ENCODE measurements at regions not wholly inside any gene's neighbourhood (a gene's known extent, or its start where the extent isn't known, plus 50 kb on each side); places are given as distances from the start of the nearest gene placed in this dataset.

DNA sequence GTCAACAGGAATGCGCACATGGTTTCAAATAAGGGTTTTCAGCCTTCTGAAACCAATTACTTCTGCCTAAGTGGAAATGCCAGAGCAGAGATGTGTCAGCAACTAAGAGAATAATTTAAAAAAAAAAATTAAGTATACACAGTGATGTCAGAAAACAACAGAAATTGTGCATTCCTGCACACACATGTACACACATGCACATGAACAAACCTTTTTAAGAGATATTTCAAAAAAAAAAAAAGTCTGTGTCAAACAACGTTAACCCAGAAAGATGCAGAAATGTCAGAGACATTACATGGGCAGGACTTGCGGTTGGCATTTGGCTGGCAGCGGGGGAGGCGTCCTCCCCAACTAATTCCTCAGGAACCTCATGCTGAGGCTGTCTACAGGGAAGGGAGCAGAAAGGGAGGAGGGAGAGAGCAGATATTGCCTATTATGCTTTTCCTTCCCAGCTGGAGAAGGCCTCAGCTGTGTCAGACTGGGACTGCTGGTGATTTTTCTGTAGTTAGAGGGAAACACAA, 536.9 kb upstream of the WWC1 start:
- no peak for DNase-seq (ENCODE audit: low spot score)

DNA sequence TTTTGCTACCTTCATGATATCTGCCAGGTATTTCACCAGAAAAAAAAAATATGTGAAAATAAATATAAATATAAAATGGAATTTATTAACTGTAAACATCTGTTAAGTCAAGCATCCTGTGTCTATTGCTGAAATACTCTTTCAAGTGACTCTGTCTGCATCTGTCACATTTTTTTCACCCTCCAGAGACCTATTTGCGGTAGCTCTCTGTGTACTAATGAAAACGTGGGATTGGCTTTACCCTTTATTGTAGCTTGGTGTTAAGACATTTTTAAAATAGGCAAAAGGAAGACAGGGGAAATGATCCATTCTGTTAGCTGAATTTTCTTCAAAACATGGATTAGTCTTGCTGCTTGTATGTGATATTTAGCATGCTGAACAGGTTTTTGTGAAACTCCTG, 536.0 kb upstream of the WWC1 start:
- DNase-seq (ENCODE audit: low spot score), result no peak

- no peak for DNase-seq (ENCODE audit: low spot score)
Observed at GRCh38 chr5:167759057-167759821, 532.2 kb upstream of the WWC1 start.

GRCh38 chr5:167763772-167764171, 527.7 kb upstream of the WWC1 start:
- no peak for DNase-seq (ENCODE audit: low spot score)

DNA sequence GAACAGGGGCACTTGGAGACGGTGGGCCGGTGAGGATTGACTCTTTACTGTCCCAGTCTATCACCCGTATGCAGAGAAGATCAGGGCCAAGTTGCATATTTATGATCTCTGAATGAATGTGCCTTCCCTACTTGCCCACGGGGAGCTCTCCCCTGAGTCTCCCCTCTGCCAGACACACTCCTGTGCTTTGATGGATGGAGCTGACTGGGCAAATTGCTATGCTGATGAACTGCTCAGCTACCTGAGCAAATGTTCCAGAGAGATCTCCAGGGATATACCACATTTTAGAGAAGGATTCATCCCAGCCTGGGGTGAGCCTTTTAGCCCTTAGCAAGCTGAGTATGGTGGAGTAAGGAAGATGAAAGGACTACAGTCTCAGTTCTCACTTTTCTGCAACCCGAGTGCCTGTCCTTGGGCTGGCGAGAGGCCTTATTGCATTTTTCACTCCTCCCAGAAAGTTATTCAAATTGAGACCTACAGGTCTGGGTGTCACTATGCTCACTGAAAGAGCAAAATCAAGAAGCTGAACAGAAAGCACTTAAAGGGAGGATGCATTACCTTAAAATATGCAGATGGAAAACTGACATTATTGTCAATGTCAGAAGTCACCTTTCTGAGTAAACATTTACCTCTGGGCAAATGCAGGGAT, 526.7 kb upstream of the WWC1 start:
- no peak for DNase-seq (ENCODE audit: low spot score)

GRCh38 chr5:167765352-167765751, 526.1 kb upstream of the WWC1 start:
- DNase-seq (ENCODE audit: low spot score), result no peak

DNA sequence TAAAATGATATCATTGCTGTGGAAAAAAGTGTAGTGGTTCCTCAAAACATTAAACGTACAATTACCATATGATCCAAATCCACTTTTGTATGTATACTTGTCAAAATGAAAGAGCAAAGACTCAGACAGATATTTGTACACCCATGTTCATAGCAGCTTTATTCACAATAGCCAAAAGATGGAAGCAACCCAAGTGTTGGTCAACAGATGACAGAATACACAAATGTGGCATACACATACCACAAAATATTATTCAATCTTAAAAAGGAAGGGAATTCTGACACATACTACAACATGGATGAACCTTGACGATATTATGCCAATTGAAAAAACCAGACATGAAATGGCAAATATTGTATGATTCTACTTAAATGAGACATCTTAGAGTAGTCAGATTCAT, 524.5 kb upstream of the WWC1 start:
- DNase-seq (ENCODE audit: low spot score), result no peak

GRCh38 chr5:167767795-167768194, 523.6 kb upstream of the WWC1 start:
- no peak for DNase-seq (ENCODE audit: low spot score)

- no peak for DNase-seq (ENCODE audit: low spot score)
Observed at GRCh38 chr5:167769846-167770413, 521.5 kb upstream of the WWC1 start.

- DNase-seq (ENCODE audit: low spot score), result no peak
Observed at GRCh38 chr5:167770461-167770860, 521.0 kb upstream of the WWC1 start.

DNA sequence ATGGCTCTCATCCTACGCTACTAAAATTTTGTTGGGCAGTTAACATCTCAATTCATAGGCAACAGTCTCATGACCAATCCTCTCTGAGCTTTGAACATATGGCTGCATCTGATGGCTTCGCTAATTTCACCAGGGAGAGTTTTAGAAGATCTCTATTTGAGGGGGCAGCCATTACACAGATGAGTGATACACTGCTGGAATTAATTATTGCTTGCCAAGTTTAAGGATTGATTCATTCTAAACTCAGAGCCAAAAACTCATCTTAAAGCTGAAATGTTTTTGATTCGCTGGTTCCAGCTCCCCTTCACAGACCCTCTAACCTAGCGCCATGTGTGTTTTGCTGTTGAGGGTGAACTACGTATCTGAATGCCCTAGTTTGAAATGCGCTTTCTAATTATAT, 519.9 kb upstream of the WWC1 start:
- DNase-seq (ENCODE audit: low spot score), result no peak

GRCh38 chr5:167773668-167774301, 517.7 kb upstream of the WWC1 start:
- DNase-seq (ENCODE audit: low spot score), result no peak

GRCh38 chr5:167777746-167778145, 513.7 kb upstream of the WWC1 start:
- no peak for DNase-seq (ENCODE audit: low spot score)

DNA sequence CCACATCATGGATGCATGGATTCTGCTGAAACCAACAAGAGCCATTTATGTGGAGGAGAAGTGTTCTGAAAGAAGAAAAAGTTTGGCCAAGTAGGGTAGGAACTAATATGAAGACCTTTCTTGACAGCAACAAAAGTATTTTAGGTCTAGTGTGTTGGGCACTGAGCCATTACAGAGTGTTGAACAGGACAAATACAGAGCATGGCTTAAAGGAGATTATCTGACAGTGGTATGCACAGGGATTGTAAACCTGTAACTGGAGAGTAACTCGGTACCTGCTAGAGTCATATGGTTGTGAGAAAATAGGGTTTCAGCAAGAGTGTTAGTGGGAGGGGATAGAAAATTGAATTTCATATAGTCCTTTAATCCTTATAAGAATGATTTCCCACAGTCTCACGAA, 513.2 kb upstream of the WWC1 start:
- no peak for DNase-seq (ENCODE audit: low spot score)

- DNase-seq (ENCODE audit: low spot score), result no peak
Observed at GRCh38 chr5:167779644-167780043, 511.8 kb upstream of the WWC1 start.

GRCh38 chr5:167780177-167780576, 511.3 kb upstream of the WWC1 start:
- DNase-seq (ENCODE audit: low spot score), result no peak

DNA sequence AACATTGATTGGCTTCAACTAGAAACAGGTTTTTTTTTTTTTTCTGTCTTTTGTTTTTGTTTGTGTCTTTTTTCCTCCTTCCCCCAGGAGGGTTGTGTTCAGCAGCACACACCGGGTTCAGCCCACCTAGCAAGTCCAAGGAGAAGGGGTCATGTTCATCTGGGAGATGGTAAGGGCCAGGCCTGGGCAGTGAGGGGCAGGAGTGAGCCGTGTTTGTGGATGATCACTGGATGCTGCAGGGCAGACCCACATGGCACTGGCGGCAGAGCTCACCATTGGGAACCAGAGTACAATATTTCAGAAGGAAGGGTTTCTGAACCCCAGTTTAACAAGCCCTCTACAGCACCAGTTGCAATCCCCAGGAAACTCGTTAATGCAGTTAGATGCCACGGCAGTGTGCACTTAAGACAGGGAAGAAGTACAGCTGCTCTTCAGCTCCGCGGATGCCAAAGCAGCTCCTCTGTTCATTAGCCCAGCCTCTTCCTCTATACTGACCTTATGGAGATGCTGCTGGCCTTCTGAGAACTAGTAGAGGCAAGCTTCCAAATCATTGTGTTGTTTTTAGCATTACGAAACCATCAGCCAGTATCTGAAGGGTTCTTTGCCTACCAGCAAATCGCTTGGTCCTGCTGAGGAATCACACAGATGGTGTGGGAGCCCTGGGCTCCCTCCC, 508.2 kb upstream of the WWC1 start:
- DNase-seq (ENCODE audit: low spot score), result no peak

GRCh38 chr5:167785106-167785505, 506.3 kb upstream of the WWC1 start:
- DNase-seq (ENCODE audit: low spot score), result no peak

GRCh38 chr5:167785901-167786300, 505.5 kb upstream of the WWC1 start:
- DNase-seq (ENCODE audit: low spot score), result no peak

GRCh38 chr5:167786871-167787578, 504.4 kb upstream of the WWC1 start:
- DNase-seq (ENCODE audit: low spot score), result no peak

- DNase-seq (ENCODE audit: low spot score), result no peak
Observed at GRCh38 chr5:167790045-167790444, 501.4 kb upstream of the WWC1 start.

Measured in CD4-positive, alpha-beta T cell treated with Interleukin-2 at 100 ng/mL for 4 hours (primary cell).